CD1c-positive myeloid dendritic cell (primary cell): ENCODE measurements at regions not wholly inside any gene's neighbourhood (a gene's known extent, or its start where the extent isn't known, plus 50 kb on each side); places are given as distances from the start of the nearest gene placed in this dataset.

Experiments
- DNase-seq: peaks from one replicate; pipeline ENCODE4 v3.0.0-alpha.2; 2016; ENCODE audit errors: extremely low spot score

DNA sequence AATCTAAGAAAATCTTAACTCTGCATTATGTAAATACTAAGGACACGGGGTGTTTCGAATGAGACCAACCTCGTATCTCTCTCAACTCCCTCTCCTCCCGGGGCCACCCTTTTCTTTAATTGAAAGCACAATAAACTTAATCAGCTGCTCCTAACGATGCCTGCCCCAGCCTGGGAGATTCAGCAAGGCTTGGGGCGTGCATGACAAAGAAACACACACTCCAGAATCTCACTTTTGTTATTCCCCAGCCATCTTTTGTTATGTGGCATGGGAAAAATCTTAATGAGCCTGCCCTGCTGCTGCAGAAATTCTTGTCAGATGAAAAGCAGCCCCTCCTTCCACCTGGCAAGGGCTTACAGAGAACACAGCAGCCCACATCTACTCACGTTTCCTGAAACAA lies 117.4 kb downstream of the TTLL2 start:
- DNase-seq = no peak

DNA sequence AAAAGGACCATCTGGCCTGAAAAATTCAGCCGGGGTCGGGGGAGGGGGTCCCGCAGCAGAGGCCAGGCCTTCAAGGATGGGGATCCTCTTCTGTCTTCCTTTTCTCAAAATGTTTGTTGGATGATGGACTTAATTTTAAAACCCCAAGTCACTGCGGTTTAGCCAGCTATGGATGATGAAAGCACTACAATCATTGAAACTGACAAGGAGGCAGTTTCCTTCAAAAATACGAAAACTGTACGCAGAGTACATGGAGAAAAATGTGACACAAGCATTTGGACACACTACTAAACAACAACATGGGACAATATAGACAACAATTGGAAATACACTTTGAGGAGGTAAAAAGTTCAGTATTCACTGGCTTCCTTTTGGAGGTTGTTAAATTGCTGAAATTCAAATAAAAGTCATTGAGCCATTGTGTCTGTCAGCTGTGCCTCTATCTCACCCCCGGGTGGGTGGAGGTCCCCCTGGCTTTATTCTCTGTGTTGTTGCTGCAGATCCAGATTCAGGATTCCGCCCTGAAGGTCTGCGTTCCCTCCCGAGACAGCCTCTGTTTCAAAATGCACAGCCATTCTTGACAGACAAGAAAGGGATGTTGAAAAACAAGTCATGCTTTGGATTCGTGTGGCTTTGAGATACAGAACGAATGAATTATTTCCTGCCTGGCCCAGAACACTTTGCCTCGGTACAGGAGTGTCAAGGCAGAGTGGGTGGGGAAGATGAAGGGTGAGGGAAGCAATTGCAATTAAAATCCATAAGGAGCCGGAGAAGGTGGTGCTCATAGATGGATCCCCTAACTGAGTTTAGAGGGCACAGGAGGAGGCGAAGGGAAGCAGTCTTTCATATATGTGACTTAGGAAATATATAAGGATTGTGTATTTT lies 118.2 kb downstream of the TTLL2 start:
- no peak for DNase-seq

DNA sequence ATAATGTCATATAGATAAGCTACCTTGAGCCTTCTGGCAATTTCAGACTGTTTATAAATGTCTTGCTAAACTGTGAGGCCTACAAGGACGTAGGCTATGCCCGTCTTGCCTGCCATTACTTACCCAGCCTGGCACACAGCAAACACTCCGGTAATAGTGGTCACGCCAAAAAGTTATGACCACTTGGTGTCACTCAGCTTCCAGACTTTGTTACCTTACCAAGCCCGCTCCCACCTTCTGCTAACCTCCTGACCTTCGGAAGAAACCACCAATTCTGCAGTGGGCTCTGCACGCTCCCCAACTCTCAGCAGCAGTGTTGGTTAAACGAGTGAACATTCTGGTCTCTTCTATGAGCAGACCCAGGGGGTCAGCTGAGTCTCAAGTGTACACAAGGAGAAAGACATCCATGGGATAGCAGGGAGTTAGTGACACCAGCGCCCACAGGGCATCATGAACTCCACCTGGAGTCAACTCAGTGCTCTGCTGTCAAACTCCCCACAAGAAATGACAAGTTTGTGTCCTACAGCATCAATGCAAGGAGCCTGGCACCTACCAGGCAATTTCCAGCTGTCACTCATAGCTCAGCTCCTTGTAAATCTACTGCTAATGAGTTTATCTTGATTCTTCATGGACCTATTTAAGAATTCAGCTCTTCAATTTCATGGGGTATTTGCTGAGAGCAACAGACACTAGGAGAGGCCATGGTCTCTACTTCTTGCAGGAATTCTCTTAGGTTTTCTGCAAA lies 119.9 kb downstream of the TTLL2 start:
- DNase-seq = no peak

- no peak for DNase-seq
These were observed 120.7 kb downstream of the TTLL2 start for GRCh38 chr6:167445568-167445967.

DNA sequence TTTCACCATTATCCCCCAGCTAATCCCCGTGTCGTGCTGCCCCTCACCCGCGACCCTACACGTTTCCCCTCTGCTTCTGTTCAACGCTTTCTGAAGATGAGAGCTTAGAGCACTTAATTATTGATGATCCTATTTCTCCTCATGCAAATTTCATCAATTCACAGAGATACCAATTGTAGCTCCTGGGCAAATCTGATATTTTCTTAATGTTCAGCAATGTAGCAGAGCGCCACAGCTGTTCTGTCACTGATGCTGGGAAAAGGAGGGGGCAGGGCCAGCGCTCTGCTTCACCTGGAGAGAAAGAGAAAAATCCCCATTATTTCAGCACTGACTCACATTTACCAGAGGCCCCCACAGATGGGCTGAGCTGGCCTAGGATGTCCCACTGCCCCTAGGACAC lies 121.2 kb downstream of the TTLL2 start:
- DNase-seq = no peak

GRCh38 chr6:167446971-167447370 lies 122.1 kb downstream of the TTLL2 start:
- no peak for DNase-seq

DNA sequence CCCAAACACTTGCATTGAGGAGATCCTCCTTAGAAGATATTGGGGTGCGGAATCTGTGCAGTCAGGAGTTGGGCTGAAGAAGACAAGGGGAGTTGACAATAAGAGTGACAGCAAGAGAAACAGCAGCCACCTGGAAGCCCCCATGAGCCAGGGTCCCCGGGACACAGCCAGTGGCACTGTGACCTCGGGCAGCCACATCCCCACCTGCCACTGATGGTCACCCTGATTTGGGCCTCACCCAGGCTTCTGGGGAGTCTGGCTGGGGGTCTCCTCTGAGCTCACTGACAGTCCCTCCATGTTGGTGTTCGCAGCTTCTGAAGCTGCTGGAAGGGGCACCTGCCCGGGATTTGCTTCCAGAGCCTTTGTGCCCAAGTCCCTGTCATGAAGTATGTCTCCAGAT lies 123.5 kb downstream of the TTLL2 start:
- DNase-seq = no peak

DNA sequence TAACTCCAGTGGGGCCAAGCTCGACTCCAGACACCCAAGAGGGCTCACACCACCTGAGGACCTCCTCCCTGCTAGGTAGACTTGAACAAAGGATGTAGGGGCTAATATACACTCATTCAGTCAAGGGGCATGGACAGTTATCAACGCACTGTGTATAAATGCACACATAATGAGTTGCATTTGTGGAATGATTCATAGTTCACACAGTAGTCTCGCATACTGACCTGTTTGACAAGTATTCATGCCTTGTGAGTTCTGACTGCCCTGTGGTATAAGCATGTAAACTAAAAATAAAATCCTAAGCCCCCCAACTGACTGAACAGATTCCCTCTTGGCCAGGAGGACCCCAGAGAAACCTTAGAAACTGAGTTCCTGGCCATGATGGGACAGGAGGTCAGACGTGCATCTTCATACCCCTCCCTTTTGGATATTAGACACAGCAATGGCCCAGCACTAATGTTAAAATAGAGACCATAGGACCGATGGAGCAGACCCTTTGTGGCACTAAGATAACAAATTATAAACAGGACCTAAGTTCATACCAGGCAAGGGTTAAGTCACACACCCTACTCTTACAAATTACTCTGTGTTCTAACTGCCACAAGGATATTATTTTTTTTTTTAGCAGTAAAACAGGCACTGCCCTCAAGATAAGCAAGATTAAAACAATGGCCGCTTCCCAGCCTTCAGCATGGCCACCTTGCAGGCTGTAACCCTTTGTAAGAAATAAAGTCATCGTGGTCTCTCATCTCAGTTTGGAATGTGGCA lies 124.4 kb downstream of the TTLL2 start:
- DNase-seq = no peak

DNA sequence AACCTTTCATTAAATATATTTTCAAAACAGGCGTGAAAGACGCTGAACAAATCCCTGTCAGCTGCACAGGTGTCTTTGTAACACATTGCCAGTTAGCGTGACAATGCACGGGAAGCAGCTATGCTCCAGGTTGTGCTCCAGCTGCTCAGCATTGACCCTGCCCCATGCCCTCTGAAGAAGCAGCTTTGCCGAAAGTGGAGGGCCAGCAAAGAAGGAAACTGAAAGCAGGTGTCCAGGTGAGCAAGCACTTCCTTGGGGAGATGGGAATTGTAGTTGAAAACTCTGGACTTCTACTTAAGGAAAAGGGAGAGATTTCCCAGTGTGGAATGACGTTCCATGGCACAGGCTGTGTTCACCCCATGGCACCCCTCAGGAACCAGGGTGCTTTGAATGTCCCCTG lies 125.7 kb downstream of the TTLL2 start:
- DNase-seq = no peak

DNA sequence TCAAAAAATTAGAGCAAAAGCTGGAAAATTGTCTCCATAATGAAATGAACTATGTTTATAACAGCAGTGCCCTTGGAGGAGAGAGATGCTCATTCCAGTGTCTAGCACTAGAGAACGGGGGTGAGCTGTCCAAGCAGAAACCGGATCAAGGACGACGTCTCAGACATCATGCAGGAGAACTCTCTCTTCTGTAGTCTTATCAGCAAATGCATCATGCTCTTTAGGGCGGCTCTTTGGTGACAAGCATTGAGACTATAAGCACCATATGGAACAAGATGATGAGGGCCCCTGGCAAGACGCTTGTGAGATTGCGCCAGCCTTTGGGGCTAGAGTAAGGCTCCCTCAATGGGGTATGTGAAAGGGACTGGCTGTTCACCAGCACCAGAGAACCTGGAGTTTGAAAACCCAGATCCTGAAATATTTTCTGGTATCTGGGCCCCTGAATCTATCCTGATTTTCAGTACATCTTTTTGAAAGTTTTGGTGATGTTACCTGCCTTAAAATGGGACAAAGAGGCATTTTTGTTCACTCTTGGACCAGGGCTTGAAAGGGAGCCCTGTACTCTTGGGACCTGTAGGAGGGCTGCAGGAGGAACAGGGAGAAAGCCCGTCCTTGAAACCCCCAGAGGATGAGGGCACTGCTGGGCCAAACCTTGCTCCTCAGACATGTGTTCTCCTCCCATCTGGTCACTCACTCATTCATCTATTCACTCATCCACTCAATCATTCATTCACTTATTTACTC lies 127.6 kb downstream of the TTLL2 start:
- no peak for DNase-seq

GRCh38 chr6:167453082-167453446 lies 128.2 kb downstream of the TTLL2 start:
- no peak for DNase-seq

DNA sequence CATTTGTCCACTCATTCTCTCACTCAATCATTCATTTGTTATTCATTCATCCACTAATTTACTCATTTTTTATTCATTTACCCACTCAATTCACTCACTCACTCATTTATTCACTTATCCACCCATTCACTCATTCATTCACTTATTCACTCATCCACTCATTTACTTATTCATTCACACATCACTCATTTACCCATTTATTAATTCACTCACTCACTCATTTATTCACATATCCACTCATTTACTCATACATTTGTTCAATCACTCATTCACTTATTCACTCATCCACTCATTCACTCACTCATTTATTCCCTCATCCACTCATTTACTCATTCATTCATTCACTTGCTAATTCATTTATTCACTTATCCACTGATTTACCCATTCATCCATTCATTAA lies 129.1 kb downstream of the TTLL2 start:
- DNase-seq = no peak

DNA sequence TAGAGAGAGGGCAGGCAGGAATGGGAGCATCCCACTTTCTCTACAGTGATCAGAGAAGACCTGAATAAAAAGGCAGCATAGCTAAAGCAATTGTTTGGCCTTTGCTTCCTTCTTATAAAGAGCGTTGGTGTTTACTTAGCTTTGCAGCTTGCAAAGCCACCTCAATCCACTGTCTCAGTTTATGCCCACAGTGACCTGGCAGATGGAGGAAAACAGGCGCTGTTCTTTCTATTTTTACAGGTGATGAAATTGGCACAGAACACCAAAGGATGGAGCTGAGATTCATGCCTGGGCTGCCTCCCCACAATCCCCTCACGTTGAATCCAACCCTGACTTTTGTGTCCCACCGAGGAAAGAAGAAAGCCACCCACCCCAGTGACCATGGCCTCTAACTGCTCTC lies 130.5 kb downstream of the TTLL2 start:
- no peak for DNase-seq

DNA sequence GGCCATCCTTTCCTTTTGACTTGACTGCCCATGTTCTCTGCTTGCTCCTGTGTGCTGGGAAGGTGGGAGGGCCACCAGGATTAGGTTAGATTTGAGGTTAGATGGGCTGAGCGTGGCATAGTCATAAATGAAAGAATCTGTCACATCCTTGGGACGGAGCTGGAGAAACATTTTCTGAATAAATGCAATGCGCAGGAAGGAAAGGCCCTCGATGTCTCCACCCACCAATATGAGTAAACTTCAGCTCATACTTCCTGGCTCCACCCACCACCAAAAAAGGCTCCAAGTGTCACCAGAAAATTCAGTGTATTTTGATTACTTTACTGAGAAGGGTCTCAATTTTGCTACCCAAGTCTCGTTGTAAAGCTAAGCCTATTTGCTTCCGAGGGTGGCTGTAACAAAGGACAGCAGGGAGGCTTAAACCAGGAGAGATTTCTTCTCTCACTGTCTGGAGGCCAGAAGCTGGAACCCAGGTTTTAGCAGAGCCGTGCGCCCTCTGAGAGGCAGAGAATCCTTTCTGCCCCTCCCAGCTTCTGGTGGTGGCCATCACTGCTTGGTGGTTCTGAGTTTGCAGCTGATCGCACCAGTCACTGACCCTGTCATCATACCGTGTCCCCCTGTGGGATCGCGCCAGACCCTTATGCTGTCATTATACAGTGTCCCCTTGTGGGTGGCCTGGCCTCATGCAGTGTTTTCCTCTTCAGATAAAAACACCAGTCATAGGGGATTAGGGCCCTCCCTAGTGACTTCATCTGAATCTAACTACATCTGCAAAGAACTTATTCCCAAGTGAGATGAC lies 137.8 kb downstream of the TTLL2 start:
- no peak for DNase-seq

- no peak for DNase-seq
These were observed 139.3 kb downstream of the TTLL2 start for GRCh38 chr6:167464177-167464576.

DNA sequence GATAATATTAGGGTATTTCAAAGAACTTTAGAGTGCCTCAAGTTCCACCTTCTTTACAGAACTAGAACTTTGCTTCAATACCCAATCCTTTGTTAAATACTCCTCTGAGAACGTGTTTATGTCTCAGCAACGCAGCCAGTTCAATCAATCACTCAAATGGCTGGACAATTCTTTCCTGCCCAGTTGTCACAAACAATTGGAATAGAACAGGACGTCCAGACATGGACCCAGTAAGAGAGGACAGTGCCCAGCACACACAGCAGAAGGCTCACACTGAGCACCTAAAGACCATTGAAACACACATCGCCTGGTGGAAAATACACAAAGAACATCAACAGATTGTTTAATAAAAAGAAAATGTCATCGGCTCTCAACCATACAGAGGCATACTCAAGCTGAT lies 140.6 kb downstream of the TTLL2 start:
- DNase-seq = no peak

DNA sequence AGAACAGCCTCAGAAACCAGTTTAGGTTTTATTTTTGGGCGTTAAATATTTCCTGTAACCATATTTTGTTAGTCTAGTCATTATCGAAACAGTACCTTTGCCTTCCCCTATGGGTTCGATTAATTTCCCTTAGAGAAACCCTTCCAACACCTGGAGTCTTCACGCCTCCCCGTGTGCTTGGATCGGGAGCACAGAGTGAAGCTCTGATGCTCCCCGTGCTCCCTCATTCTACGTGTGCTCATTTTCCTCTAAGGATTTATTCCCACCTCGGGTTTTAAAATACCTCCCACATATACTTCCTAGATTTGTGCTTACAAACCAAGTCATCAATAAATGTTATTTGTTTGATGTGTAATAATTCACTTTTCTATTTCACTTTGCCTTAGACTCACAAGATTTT lies 142.4 kb downstream of the TTLL2 start:
- DNase-seq = no peak

DNA sequence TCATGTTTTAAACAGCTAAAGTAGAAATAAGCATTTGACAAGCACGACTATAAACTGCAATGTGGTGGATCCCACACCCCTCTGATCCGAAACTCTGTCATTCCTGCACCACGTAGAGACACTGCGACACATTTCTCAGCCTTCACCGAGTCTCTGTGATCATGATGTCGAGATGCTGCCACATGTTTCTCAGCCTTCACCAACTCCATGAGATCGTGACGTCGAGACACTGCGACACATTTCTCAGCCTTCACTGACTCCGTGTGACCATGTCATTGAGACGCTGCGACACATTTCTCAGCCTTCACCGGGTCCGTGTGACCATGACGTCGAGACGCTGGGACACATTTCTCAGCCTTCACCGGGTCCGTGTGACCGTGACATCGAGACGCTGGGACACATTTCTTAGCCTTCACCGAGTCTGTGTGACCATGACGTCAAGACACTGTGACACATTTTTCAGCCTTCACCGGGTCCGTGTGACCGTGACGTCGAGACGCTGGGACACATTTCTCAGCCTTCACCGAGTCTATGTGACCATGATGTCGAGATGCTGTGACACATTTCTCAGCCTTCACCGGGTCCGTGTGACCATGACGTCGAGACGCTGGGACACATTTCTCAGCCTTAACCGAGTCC lies 143.0 kb downstream of the TTLL2 start:
- DNase-seq = no peak

- DNase-seq = no peak
These were observed 144.2 kb downstream of the TTLL2 start for GRCh38 chr6:167469101-167469500.

DNA sequence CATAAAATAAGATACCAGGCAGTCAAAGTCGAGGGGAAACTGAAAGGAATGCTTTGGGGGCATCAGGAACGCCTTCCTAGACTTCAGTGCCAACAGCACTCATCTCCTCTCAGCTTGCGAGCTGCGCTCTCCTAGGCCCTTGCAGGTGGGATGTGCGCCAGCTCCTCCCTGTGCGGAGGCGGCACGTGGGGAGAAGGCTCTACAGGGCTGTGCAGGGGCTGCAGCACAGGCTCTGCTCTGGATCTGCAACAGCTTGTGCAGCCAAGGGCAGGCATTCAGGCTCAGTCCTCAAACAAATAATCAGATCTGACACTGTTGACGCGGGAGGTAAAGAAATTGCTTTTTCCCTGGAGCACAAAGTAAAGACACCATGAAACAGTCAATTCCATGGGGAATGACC lies 144.8 kb downstream of the TTLL2 start:
- DNase-seq = no peak
